ENCODE measurements at regions not wholly inside any gene's neighbourhood (a gene's known extent, or its start where the extent isn't known, plus 50 kb on each side); places are given as distances from the start of the nearest gene placed in this dataset.

- Histone ChIP-seq H3K9ac (ENCODE audit: low read depth, low read length) (no peak overlapping the region), H3K27ac (ENCODE audit: low read length) (no peak overlapping the region), H3K36me3 (ENCODE audit: insufficient read depth, low read length) (no peaks in the 10 kb centered on the region), H3K9me3 (ENCODE audit: insufficient read depth, low read length, severe bottlenecking) (no peaks in the 10 kb centered on the region), H3K4me3 (ENCODE audit: low read depth in 1 of 2, low read length in 2 of 2) (no peak overlapping the region), H3K4me2 (ENCODE audit: insufficient read depth, low read length) (no peak overlapping the region), H4K20me1 (ENCODE audit: insufficient read depth, low read length) (no peaks in the 10 kb centered on the region), H3K79me2 (ENCODE audit: insufficient read depth, low read length) (no peaks in the 10 kb centered on the region), H3K27me3 (ENCODE audit: insufficient read depth, low read length, poor library complexity) (no peaks in the 10 kb centered on the region), H3K4me1 (ENCODE audit: insufficient read depth, low read length) (no peaks in the 10 kb centered on the region), H2AFZ (ENCODE audit: low read depth, low read length) (no peak overlapping the region)
- no peak for TF ChIP-seq EZH2 (IDR thresholded peaks at IDR 0.05; ENCODE audit: borderline replicate concordance, low read depth, low read length, severe bottlenecking)
- no peak for TF ChIP-seq CTCF (IDR thresholded peaks at IDR 0.05; ENCODE audit: borderline replicate concordance, extremely low read depth, low read length, poor library complexity, severe bottlenecking)
- no peak for ATAC-seq (ENCODE audit: insufficient read depth, low read depth)
- DNase-seq, result no peak
Measured at GRCh38 chrX:44082829-44083228, 109.6 kb upstream of the NDP start.

- H3K4me1 ChIP-seq (ENCODE audit: insufficient read depth, low read length), result no peaks in the 10 kb centered on the region
- no peaks in the 10 kb centered on the region for H3K36me3 ChIP-seq (ENCODE audit: insufficient read depth, low read length)
- TF ChIP-seq EZH2 (IDR thresholded peaks at IDR 0.05; ENCODE audit: borderline replicate concordance, low read depth, low read length, severe bottlenecking), result no peak
- TF ChIP-seq CTCF (IDR thresholded peaks at IDR 0.05; ENCODE audit: borderline replicate concordance, extremely low read depth, low read length, poor library complexity, severe bottlenecking), result no peak
- H3K4me2 ChIP-seq (ENCODE audit: insufficient read depth, low read length), result no peak overlapping the region
- H3K9me3 ChIP-seq (ENCODE audit: insufficient read depth, low read length, severe bottlenecking), result no peaks in the 10 kb centered on the region
- H4K20me1 ChIP-seq (ENCODE audit: insufficient read depth, low read length), result no peaks in the 10 kb centered on the region
- no peak overlapping the region for H3K9ac ChIP-seq (ENCODE audit: low read depth, low read length)
- DNase-seq (no peak), ATAC-seq (ENCODE audit: insufficient read depth, low read depth) (no peak)
- H3K4me3 ChIP-seq (ENCODE audit: low read depth in 1 of 2, low read length in 2 of 2), result no peak overlapping the region
- H3K27ac ChIP-seq (ENCODE audit: low read length), result no peak overlapping the region
- no peak overlapping the region for H2AFZ ChIP-seq (ENCODE audit: low read depth, low read length)
- no peaks in the 10 kb centered on the region for H3K79me2 ChIP-seq (ENCODE audit: insufficient read depth, low read length)
- no peaks in the 10 kb centered on the region for H3K27me3 ChIP-seq (ENCODE audit: insufficient read depth, low read length, poor library complexity)
Measured at GRCh38 chrX:44080083-44080482, 106.9 kb upstream of the NDP start.

GRCh38 chrX:44072631-44073030 is 99.4 kb upstream of the NDP start:
- no peak overlapping the region for H2AFZ ChIP-seq (ENCODE audit: low read depth, low read length)
- no peaks in the 10 kb centered on the region for H3K27me3 ChIP-seq (ENCODE audit: insufficient read depth, low read length, poor library complexity)
- TF ChIP-seq EZH2 (IDR thresholded peaks at IDR 0.05; ENCODE audit: borderline replicate concordance, low read depth, low read length, severe bottlenecking) (no peak), CTCF (IDR thresholded peaks at IDR 0.05; ENCODE audit: borderline replicate concordance, extremely low read depth, low read length, poor library complexity, severe bottlenecking) (no peak)
- ATAC-seq (ENCODE audit: insufficient read depth, low read depth) (no peak), DNase-seq (no peak)
- no peak overlapping the region for H3K27ac ChIP-seq (ENCODE audit: low read length)
- no peaks in the 10 kb centered on the region for H3K79me2 ChIP-seq (ENCODE audit: insufficient read depth, low read length)
- H3K4me1 ChIP-seq (ENCODE audit: insufficient read depth, low read length), result no peaks in the 10 kb centered on the region
- no peak overlapping the region for H3K4me3 ChIP-seq (ENCODE audit: low read depth in 1 of 2, low read length in 2 of 2)
- no peaks in the 10 kb centered on the region for H3K9me3 ChIP-seq (ENCODE audit: insufficient read depth, low read length, severe bottlenecking)
- no peak overlapping the region for H3K9ac ChIP-seq (ENCODE audit: low read depth, low read length)
- no peaks in the 10 kb centered on the region for H4K20me1 ChIP-seq (ENCODE audit: insufficient read depth, low read length)
- no peaks in the 10 kb centered on the region for H3K36me3 ChIP-seq (ENCODE audit: insufficient read depth, low read length)
- no peak overlapping the region for H3K4me2 ChIP-seq (ENCODE audit: insufficient read depth, low read length)
